ENCODE measurements at regions not wholly inside any gene's neighbourhood (a gene's known extent, or its start where the extent isn't known, plus 50 kb on each side); places are given as distances from the start of the nearest gene placed in this dataset.
"Not testable (repeated sequence)": the region's sequence is repeated elsewhere in the genome, so short reads cannot be mapped to it uniquely, and the experiment has no call there.

- not testable (repeated sequence) for H3K4me3 Mint-ChIP-seq; H3K27ac Mint-ChIP-seq; H3K27me3 Mint-ChIP-seq; H3K36me3 Mint-ChIP-seq (ENCODE audit: low read depth); H3K4me1 Mint-ChIP-seq (ENCODE audit: low read depth); DNase-seq; H3K9me3 Mint-ChIP-seq
These were observed 586.9 kb downstream of the PRIM2 start for GRCh38 chr6:57904356-57904755.

GRCh38 chr6:57915300-57915699 is 597.9 kb downstream of the PRIM2 start:
- H3K9me3 Mint-ChIP-seq; DNase-seq; H3K4me1 Mint-ChIP-seq (ENCODE audit: low read depth); H3K27me3 Mint-ChIP-seq; H3K4me3 Mint-ChIP-seq; H3K27ac Mint-ChIP-seq: not testable (repeated sequence)
- H3K36me3 Mint-ChIP-seq (ENCODE audit: low read depth) = peaks cover 15% of the 10 kb centered on the region

GRCh38 chr6:57942966-57943365 is 625.5 kb downstream of the PRIM2 start:
- H3K9me3 Mint-ChIP-seq; H3K4me1 Mint-ChIP-seq (ENCODE audit: low read depth); H3K27ac Mint-ChIP-seq; DNase-seq; H3K27me3 Mint-ChIP-seq; H3K4me3 Mint-ChIP-seq: not testable (repeated sequence)
- H3K36me3 Mint-ChIP-seq (ENCODE audit: low read depth) = peaks cover 27% of the 10 kb centered on the region

- not testable (repeated sequence) for DNase-seq
These were observed 628.8 kb downstream of the PRIM2 start for GRCh38 chr6:57946084-57946768.

GRCh38 chr6:57946769-57947091 is 629.3 kb downstream of the PRIM2 start:
- H3K4me3 Mint-ChIP-seq; H3K27ac Mint-ChIP-seq; H3K9me3 Mint-ChIP-seq; H3K4me1 Mint-ChIP-seq (ENCODE audit: low read depth); H3K27me3 Mint-ChIP-seq; DNase-seq: not testable (repeated sequence)
- H3K36me3 Mint-ChIP-seq (ENCODE audit: low read depth) = peaks cover 55% of the 10 kb centered on the region

More at GRCh38 chr6:57946084-57946768, 628.8 kb downstream of the PRIM2 start:
- not testable (repeated sequence) for H3K27me3 Mint-ChIP-seq; H3K4me1 Mint-ChIP-seq (ENCODE audit: low read depth); H3K4me3 Mint-ChIP-seq; H3K9me3 Mint-ChIP-seq; H3K27ac Mint-ChIP-seq
- H3K36me3 Mint-ChIP-seq (ENCODE audit: low read depth) = peaks cover 51% of the 10 kb centered on the region

GRCh38 chr6:57948481-57948880 is 631.1 kb downstream of the PRIM2 start:
- not testable (repeated sequence) for H3K27me3 Mint-ChIP-seq; H3K4me1 Mint-ChIP-seq (ENCODE audit: low read depth); H3K4me3 Mint-ChIP-seq; H3K27ac Mint-ChIP-seq; H3K9me3 Mint-ChIP-seq; DNase-seq
- peaks cover 61% of the 10 kb centered on the region for H3K36me3 Mint-ChIP-seq (ENCODE audit: low read depth)

- not testable (repeated sequence) for H3K4me1 Mint-ChIP-seq (ENCODE audit: low read depth); H3K27ac Mint-ChIP-seq; DNase-seq; H3K4me3 Mint-ChIP-seq; H3K27me3 Mint-ChIP-seq; H3K9me3 Mint-ChIP-seq
- H3K36me3 Mint-ChIP-seq (ENCODE audit: low read depth) = peaks cover 59% of the 10 kb centered on the region
These were observed 633.0 kb downstream of the PRIM2 start for GRCh38 chr6:57950430-57950829.

GRCh38 chr6:57966757-57967156 is 649.3 kb downstream of the PRIM2 start:
- H3K4me3 Mint-ChIP-seq; H3K9me3 Mint-ChIP-seq; DNase-seq; H3K36me3 Mint-ChIP-seq (ENCODE audit: low read depth); H3K4me1 Mint-ChIP-seq (ENCODE audit: low read depth); H3K27ac Mint-ChIP-seq: not testable (repeated sequence)
- peaks cover 25% of the 10 kb centered on the region for H3K27me3 Mint-ChIP-seq

GRCh38 chr6:57971956-57972355 is 654.5 kb downstream of the PRIM2 start:
- not testable (repeated sequence) for H3K36me3 Mint-ChIP-seq (ENCODE audit: low read depth); DNase-seq; H3K9me3 Mint-ChIP-seq; H3K4me3 Mint-ChIP-seq; H3K4me1 Mint-ChIP-seq (ENCODE audit: low read depth); H3K27ac Mint-ChIP-seq
- H3K27me3 Mint-ChIP-seq = peaks cover 26% of the 10 kb centered on the region

GRCh38 chr6:57974653-57975052 is 657.2 kb downstream of the PRIM2 start:
- H3K27ac Mint-ChIP-seq = no peak overlapping the region
- H3K36me3 Mint-ChIP-seq (ENCODE audit: low read depth) = no peaks in the 10 kb centered on the region
- no peaks in the 10 kb centered on the region for H3K4me1 Mint-ChIP-seq (ENCODE audit: low read depth)
- no peaks in the 10 kb centered on the region for H3K9me3 Mint-ChIP-seq
- DNase-seq = no peak
- peaks cover 22% of the 10 kb centered on the region for H3K27me3 Mint-ChIP-seq
- H3K4me3 Mint-ChIP-seq = no peak overlapping the region

- not testable (repeated sequence) for H3K27ac Mint-ChIP-seq; H3K4me1 Mint-ChIP-seq (ENCODE audit: low read depth); H3K36me3 Mint-ChIP-seq (ENCODE audit: low read depth); H3K9me3 Mint-ChIP-seq; DNase-seq; H3K4me3 Mint-ChIP-seq
- H3K27me3 Mint-ChIP-seq = peaks cover 24% of the 10 kb centered on the region
These were observed 657.7 kb downstream of the PRIM2 start for GRCh38 chr6:57975127-57975526.

- H3K9me3 Mint-ChIP-seq; H3K4me3 Mint-ChIP-seq; H3K4me1 Mint-ChIP-seq (ENCODE audit: low read depth); DNase-seq; H3K27ac Mint-ChIP-seq; H3K36me3 Mint-ChIP-seq (ENCODE audit: low read depth): not testable (repeated sequence)
- H3K27me3 Mint-ChIP-seq = peaks cover 24% of the 10 kb centered on the region
These were observed 658.9 kb downstream of the PRIM2 start for GRCh38 chr6:57976371-57976770.

- not testable (repeated sequence) for H3K9me3 Mint-ChIP-seq; H3K27ac Mint-ChIP-seq; H3K4me3 Mint-ChIP-seq; H3K4me1 Mint-ChIP-seq (ENCODE audit: low read depth); DNase-seq; H3K36me3 Mint-ChIP-seq (ENCODE audit: low read depth)
- peaks cover 21% of the 10 kb centered on the region for H3K27me3 Mint-ChIP-seq
These were observed 666.2 kb downstream of the PRIM2 start for GRCh38 chr6:57983603-57984002.

- not testable (repeated sequence) for H3K27ac Mint-ChIP-seq; H3K36me3 Mint-ChIP-seq (ENCODE audit: low read depth); DNase-seq; H3K9me3 Mint-ChIP-seq; H3K4me3 Mint-ChIP-seq; H3K4me1 Mint-ChIP-seq (ENCODE audit: low read depth)
- peaks cover 20% of the 10 kb centered on the region for H3K27me3 Mint-ChIP-seq
These were observed 667.1 kb downstream of the PRIM2 start for GRCh38 chr6:57984575-57984974.

GRCh38 chr6:57985734-57986133 is 668.3 kb downstream of the PRIM2 start:
- H3K36me3 Mint-ChIP-seq (ENCODE audit: low read depth); DNase-seq; H3K9me3 Mint-ChIP-seq; H3K27ac Mint-ChIP-seq; H3K4me3 Mint-ChIP-seq; H3K4me1 Mint-ChIP-seq (ENCODE audit: low read depth): not testable (repeated sequence)
- peaks cover 17% of the 10 kb centered on the region for H3K27me3 Mint-ChIP-seq

- not testable (repeated sequence) for H3K9me3 Mint-ChIP-seq; H3K4me1 Mint-ChIP-seq (ENCODE audit: low read depth); H3K27ac Mint-ChIP-seq; DNase-seq; H3K4me3 Mint-ChIP-seq; H3K36me3 Mint-ChIP-seq (ENCODE audit: low read depth)
- H3K27me3 Mint-ChIP-seq = peaks cover 17% of the 10 kb centered on the region
These were observed 669.2 kb downstream of the PRIM2 start for GRCh38 chr6:57986584-57986983.

All from activated T-cell treated with anti-CD3 and anti-CD28 coated beads, Interleukin-2, amount 50 U/mL, for 24 hours (primary cell).